HEK293T (cell line): ENCODE measurements at regions not wholly inside any gene's neighbourhood (a gene's known extent, or its start where the extent isn't known, plus 50 kb on each side); places are given as distances from the start of the nearest gene placed in this dataset.

Experiments used
- ARNT ChIP-seq: fragments of 450-650 bp; IDR thresholded peaks from 2 replicates; pipeline ENCODE4 v1.6.1; 2017; ENCODE audit warnings: mild to moderate bottlenecking
- BHLHE40 ChIP-seq: fragments of 450-650 bp; IDR thresholded peaks from 2 replicates; pipeline ENCODE4 v1.6.1; 2016; ENCODE audit warnings: mild to moderate bottlenecking, moderate library complexity, borderline replicate concordance
- CTBP1 ChIP-seq: fragments of 450-650 bp; IDR thresholded peaks from 2 replicates; pipeline ENCODE4 v1.6.1; 2016; ENCODE audit warnings: borderline replicate concordance
- FOXA1 ChIP-seq: fragments of 450-650 bp; IDR thresholded peaks from 2 replicates; pipeline ENCODE4 v1.6.1; 2016; ENCODE audit warnings: mild to moderate bottlenecking
- FOXK2 ChIP-seq: fragments of 450-650 bp; IDR thresholded peaks from 2 replicates; pipeline ENCODE4 v1.6.1; 2016; ENCODE audit warnings: mild to moderate bottlenecking
- FOXM1 ChIP-seq: fragments of 450-650 bp; IDR thresholded peaks from 2 replicates; pipeline ENCODE4 v1.6.1; 2017; ENCODE audit warnings: mild to moderate bottlenecking, borderline replicate concordance
- L3MBTL2 ChIP-seq: fragments of 450-650 bp; conservative IDR thresholded peaks from 2 replicates; pipeline ENCODE4 v1.6.1; 2016; ENCODE audit warnings: mild to moderate bottlenecking
- NFRKB ChIP-seq: fragments of 450-650 bp; IDR thresholded peaks from 2 replicates; pipeline ENCODE4 v1.6.1; 2016; ENCODE audit warnings: mild to moderate bottlenecking, moderate library complexity
- SP1 ChIP-seq: fragments of 450-650 bp; IDR thresholded peaks from 2 replicates; pipeline ENCODE4 v1.6.1; 2017
- SUZ12 ChIP-seq: fragments of 450-650 bp; IDR thresholded peaks from 2 replicates; pipeline ENCODE4 v1.6.1; 2016; ENCODE audit warnings: mild to moderate bottlenecking
- TARDBP ChIP-seq: fragments of 450-650 bp; IDR thresholded peaks from 2 replicates; pipeline ENCODE4 v1.6.1; 2016
- ZNF384 ChIP-seq: fragments of 450-650 bp; IDR thresholded peaks from 2 replicates; pipeline ENCODE4 v1.6.1; 2016
- TF ChIP-seq, protein P1 (sequence below): fragments of 450-650 bp; IDR thresholded peaks from 2 replicates; pipeline ENCODE4 v1.6.1; 2016

DNA sequence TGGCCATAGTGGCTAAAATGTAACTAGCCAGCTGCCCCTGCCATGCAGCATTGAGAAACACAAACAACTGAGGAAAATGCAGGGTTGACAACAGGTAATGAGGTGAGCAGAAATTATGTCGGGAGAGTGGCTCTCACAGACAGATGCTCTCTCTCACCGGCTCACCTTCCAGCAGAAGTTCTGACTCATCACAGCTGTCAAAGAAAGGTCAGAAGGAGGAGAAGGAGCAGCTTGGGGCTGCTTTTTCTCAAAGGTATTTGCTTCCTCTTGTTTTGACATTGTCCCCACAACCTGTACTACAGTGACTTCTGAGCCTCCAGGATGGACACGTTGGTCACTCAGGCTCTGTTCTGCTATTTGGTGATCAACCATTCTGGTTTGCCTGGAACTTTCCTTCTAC, 190.5 kb upstream of the HEY2 start:
- TF ChIP-seq SUZ12 (no peak), NFRKB (no peak), SP1 (no peak), ZNF384 (no peak), ARNT (no peak), CTBP1 (no peak), FOXA1 (no peak), FOXM1 (no peak), FOXK2 (no peak), TARDBP (no peak), BHLHE40 (no peak), L3MBTL2 (no peak)
- TF ChIP-seq, protein P1, sequence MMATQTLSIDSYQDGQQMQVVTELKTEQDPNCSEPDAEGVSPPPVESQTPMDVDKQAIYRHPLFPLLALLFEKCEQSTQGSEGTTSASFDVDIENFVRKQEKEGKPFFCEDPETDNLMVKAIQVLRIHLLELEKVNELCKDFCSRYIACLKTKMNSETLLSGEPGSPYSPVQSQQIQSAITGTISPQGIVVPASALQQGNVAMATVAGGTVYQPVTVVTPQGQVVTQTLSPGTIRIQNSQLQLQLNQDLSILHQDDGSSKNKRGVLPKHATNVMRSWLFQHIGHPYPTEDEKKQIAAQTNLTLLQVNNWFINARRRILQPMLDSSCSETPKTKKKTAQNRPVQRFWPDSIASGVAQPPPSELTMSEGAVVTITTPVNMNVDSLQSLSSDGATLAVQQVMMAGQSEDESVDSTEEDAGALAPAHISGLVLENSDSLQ: no peak
